Neutrophil (primary cell): ENCODE measurements at regions not wholly inside any gene's neighbourhood (a gene's known extent, or its start where the extent isn't known, plus 50 kb on each side); places are given as distances from the start of the nearest gene placed in this dataset.

Experiments
- H3K27ac ChIP-seq: fragments of 200-600 bp; sonication (generic); 2 replicates; pipeline ENCODE4 v1.5.1; 2016; ENCODE audit warnings: mild to moderate bottlenecking, moderate library complexity
- H3K27me3 ChIP-seq: fragments of 200-600 bp; sonication (generic); 2 replicates; pipeline ENCODE4 v1.6.0; 2016; ENCODE audit warnings: mild to moderate bottlenecking
- H3K36me3 ChIP-seq: fragments of 200-600 bp; sonication (generic); 2 replicates; pipeline ENCODE4 v1.5.1; 2017
- H3K4me1 ChIP-seq, 2 experiments: fragments of 200-600 bp in 1 of 2; sonication (generic) in 1 of 2; 1 replicate in 1 of 2; 2 replicates in 1 of 2; pipeline versions ENCODE4 v1.5.1 to v1.6.1; 2013 to 2016; ENCODE audit warnings: low read depth in 1 of 2, low read length in 1 of 2, mild to moderate bottlenecking in 1 of 2, moderate library complexity in 1 of 2; ENCODE audit not compliant: control insufficient read depth in 1 of 2, insufficient read depth in 1 of 2
- H3K4me3 ChIP-seq, 2 experiments: fragments of 200-600 bp in 1 of 2; sonication (generic) in 1 of 2; 1 replicate in 1 of 2; 2 replicates in 1 of 2; pipeline ENCODE4 v1.5.1; 2013 to 2016; ENCODE audit warnings: low read depth in 1 of 2, low read length in 1 of 2, mild to moderate bottlenecking in 1 of 2, moderate library complexity in 1 of 2
- H3K9me3 ChIP-seq: fragments of 200-600 bp; sonication (generic); 2 replicates; pipeline ENCODE4 v1.5.1; 2016
- CTCF ChIP-seq: fragments of 200-600 bp; sonication (generic); IDR thresholded peaks from 2 replicates; pipeline ENCODE4 v1.5.1; 2016; ENCODE audit warnings: antibody characterized with exemption

DNA sequence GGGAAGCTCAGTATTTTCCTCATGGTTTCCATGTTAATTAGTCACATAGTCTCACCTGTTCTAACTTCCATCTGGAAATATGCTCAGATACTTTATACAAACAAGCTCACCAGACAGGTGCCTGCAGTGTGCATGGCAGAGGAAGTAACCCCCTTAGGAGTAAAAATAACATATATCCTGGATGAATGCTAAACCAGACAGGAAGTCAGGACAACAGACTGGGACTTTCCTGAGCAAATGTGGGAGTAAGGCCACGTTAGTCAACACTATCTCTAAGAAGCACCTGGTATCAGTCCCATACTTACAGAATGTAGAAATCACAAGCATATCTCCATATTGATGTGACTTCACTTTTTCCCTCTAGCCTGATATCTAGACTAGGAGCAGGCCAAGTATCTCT, 128.4 kb downstream of the SEC61B start:
- TF ChIP-seq CTCF = no peak
- Histone ChIP-seq H3K4me3 (no peak overlapping the region), H3K4me1 (no peaks in the 10 kb centered on the region), H3K27ac (no peak overlapping the region), H3K27me3 (no peaks in the 10 kb centered on the region), H3K9me3 (no peaks in the 10 kb centered on the region), H3K36me3 (no peaks in the 10 kb centered on the region)

GRCh38 chr9:99351647-99352046, 129.6 kb downstream of the SEC61B start:
- Histone ChIP-seq H3K36me3 (no peaks in the 10 kb centered on the region), H3K27ac (no peak overlapping the region), H3K4me3 (no peak overlapping the region), H3K27me3 (no peaks in the 10 kb centered on the region), H3K4me1 (no peaks in the 10 kb centered on the region), H3K9me3 (no peaks in the 10 kb centered on the region)
- TF ChIP-seq CTCF = no peak

DNA sequence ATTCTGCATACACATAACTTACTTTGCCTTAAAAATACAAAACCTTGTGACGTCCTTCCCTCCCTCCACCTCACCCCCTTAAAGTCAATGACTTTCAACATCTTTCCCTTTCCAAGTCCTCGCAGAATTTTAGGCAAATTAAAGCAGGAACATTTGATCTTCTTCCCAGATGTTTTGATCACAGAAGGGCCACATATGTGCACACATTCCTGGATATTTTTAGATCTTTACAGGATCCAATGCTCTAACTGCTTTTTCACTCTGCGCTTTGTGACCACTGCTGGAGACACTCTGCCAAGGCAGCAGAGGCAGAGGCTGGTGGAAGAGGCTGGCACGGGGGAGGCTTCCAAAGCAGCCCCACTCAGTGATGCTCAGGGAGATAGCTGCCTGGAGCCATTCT, 130.7 kb downstream of the SEC61B start:
- Histone ChIP-seq H3K27ac (no peak overlapping the region), H3K9me3 (no peaks in the 10 kb centered on the region), H3K27me3 (no peaks in the 10 kb centered on the region), H3K36me3 (no peaks in the 10 kb centered on the region), H3K4me3 (no peak overlapping the region), H3K4me1 (no peaks in the 10 kb centered on the region)
- no peak for TF ChIP-seq CTCF

DNA sequence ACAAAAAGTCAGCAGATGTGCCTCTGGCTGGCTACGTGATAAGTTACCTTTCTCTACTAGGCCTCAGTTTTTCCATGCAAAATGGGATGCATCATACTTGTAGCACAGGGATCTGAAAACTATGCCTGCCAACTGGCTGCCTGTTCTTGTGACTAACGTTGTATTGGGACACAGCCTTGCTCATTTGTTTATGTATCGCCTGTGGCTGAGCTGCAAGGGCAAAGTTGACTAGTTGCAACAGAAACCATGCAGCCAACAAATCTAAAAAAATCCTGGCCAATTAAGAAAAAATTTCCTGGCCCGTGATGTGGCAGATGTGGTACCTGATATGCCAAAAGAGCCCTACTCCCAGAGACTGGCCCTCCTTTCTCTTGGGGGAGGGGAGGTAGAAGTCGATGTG, 131.3 kb downstream of the SEC61B start:
- no peak for TF ChIP-seq CTCF
- no peaks in the 10 kb centered on the region for H3K4me1 ChIP-seq
- no peaks in the 10 kb centered on the region for H3K36me3 ChIP-seq
- H3K9me3 ChIP-seq = no peaks in the 10 kb centered on the region
- H3K27ac ChIP-seq = no peak overlapping the region
- no peak overlapping the region for H3K4me3 ChIP-seq
- no peaks in the 10 kb centered on the region for H3K27me3 ChIP-seq

- H3K4me1 ChIP-seq = no peaks in the 10 kb centered on the region
These were observed 132.0 kb downstream of the SEC61B start for GRCh38 chr9:99354104-99354503.

More at GRCh38 chr9:99354104-99354503, 132.0 kb downstream of the SEC61B start:
- peaks cover 6% of the 10 kb centered on the region for H3K27me3 ChIP-seq
- H3K36me3 ChIP-seq = no peaks in the 10 kb centered on the region
- no peak for TF ChIP-seq CTCF
- H3K4me3 ChIP-seq = no peak overlapping the region
- H3K27ac ChIP-seq = no peak overlapping the region
- no peaks in the 10 kb centered on the region for H3K9me3 ChIP-seq
